SK-N-SH (cell line): ENCODE measurements at regions not wholly inside any gene's neighbourhood (a gene's known extent, or its start where the extent isn't known, plus 50 kb on each side); places are given as distances from the start of the nearest gene placed in this dataset.
"Not testable (repeated sequence)": the region's sequence is repeated elsewhere in the genome, so short reads cannot be mapped to it uniquely, and the experiment has no call there.

Experiments used
- CTCF ChIA-PET: fragments of 300-600, 350-600 bp; formaldehyde crosslinking; extraction: SDS; loops from one replicate; lab custom pipeline; 2021; lab: Yijun Ruan, JAX
- POLR2A ChIA-PET: fragments of 350-600 bp; sonication (Branson Sonifier 250); formaldehyde crosslinking; extraction: SDS; loops from one replicate; lab custom pipeline; 2020; ENCODE audit warnings: antibody characterized with exemption, inconsistent platforms; lab: Yijun Ruan, JAX
- DNase-seq: peaks from one replicate; pipeline ENCODE4 v3.0.0; 2012
- H2AFZ ChIP-seq: fragments of 200-600 bp; sonication (generic); 2 replicates; pipeline ENCODE4 v1.8.1; 2016; ENCODE audit warnings: antibody characterized with exemption, mild to moderate bottlenecking, low read depth
- H3F3A ChIP-seq: fragments of 200-600 bp; sonication (generic); replicated peaks from 2 replicates; pipeline ENCODE3; 2016; ENCODE audit warnings: antibody characterized with exemption, mild to moderate bottlenecking; ENCODE audit not compliant: insufficient read depth
- H3K27ac ChIP-seq, 2 experiments: fragments of 200-500 bp in 1 of 2; fragments of 200-600 bp in 1 of 2; sonication (Bioruptor generic) in 1 of 2; sonication (generic), shearing (Covaris generic) in 1 of 2; 2 replicates each; pipeline versions ENCODE4 v1.5.1 to v1.6.1; 2014 to 2016; ENCODE audit warnings: low read depth in 2 of 2, inconsistent platforms in 1 of 2, low read length in 1 of 2, mild to moderate bottlenecking in 1 of 2, mixed read lengths in 1 of 2
- H3K27me3 ChIP-seq: fragments of 200-600 bp; sonication (generic), shearing (Covaris generic); 2 replicates; pipeline ENCODE4 v1.6.1; 2016; ENCODE audit warnings: mixed run types; ENCODE audit not compliant: insufficient read depth
- H3K36me3 ChIP-seq, 2 experiments: fragments of 200-500 bp in 1 of 2; fragments of 200-600 bp in 1 of 2; sonication (Bioruptor generic) in 1 of 2; sonication (generic) in 1 of 2; replicated peaks in 1 of 2; 2 replicates each; pipeline versions ENCODE3 to v1.5.1; 2014 to 2016; ENCODE audit warnings: low read length in 1 of 2, mild to moderate bottlenecking in 1 of 2; ENCODE audit not compliant: insufficient read depth in 2 of 2, control insufficient read depth in 1 of 2
- H3K4me1 ChIP-seq, 2 experiments: fragments of 200-500 bp in 1 of 2; fragments of 200-600 bp in 1 of 2; sonication (Bioruptor generic) in 1 of 2; sonication (generic), shearing (Covaris generic) in 1 of 2; 2 replicates each; pipeline versions ENCODE4 v1.5.1 to v1.6.1; 2014 to 2016; ENCODE audit warnings: low read depth in 1 of 2, low read length in 1 of 2, mixed run types in 1 of 2; ENCODE audit not compliant: insufficient read depth in 2 of 2, control insufficient read depth in 1 of 2
- H3K4me2 ChIP-seq: fragments of 200-600 bp; sonication (generic), shearing (Covaris generic); 2 replicates; pipeline ENCODE4 v1.6.1; 2017; ENCODE audit warnings: mixed run types
- H3K4me3 ChIP-seq, 2 experiments: fragments of 200-500 bp in 1 of 2; fragments of 200-600 bp in 1 of 2; sonication (Bioruptor generic) in 1 of 2; sonication (generic), shearing (Covaris generic) in 1 of 2; 2 replicates each; pipeline versions ENCODE4 v1.5.1 to v1.8.1; 2014 to 2016; ENCODE audit warnings: low read depth in 2 of 2, inconsistent platforms in 1 of 2, low read length in 1 of 2, mild to moderate bottlenecking in 1 of 2, mixed read lengths in 1 of 2, moderate library complexity in 1 of 2
- H3K79me2 ChIP-seq: fragments of 200-600 bp; sonication (generic); 2 replicates; pipeline ENCODE4 v1.8.1; 2017; ENCODE audit warnings: mild to moderate bottlenecking; ENCODE audit not compliant: insufficient read depth
- H3K9ac ChIP-seq: fragments of 200-600 bp; sonication (generic); 2 replicates; pipeline ENCODE4 v1.6.1; 2017; ENCODE audit warnings: mixed run types
- H3K9me2 ChIP-seq: fragments of 200-600 bp; sonication (generic); 2 replicates; pipeline ENCODE4 v1.6.1; 2017; ENCODE audit warnings: mixed run types
- H3K9me3 ChIP-seq: fragments of 200-600 bp; sonication (generic); 2 replicates; pipeline ENCODE4 v1.6.1; 2017; ENCODE audit warnings: mixed run types, mild to moderate bottlenecking, moderate library complexity
- H4K20me1 ChIP-seq: fragments of 200-600 bp; sonication (generic); 2 replicates; pipeline ENCODE4 v1.6.1; 2017; ENCODE audit warnings: mild to moderate bottlenecking, mixed run types; ENCODE audit not compliant: insufficient read depth
- ELF1 ChIP-seq: IDR thresholded peaks from 2 replicates; pipeline ENCODE4 v1.4.0; 2012
- FOXM1 ChIP-seq: IDR thresholded peaks from 2 replicates; pipeline ENCODE4 v1.4.0; 2012; ENCODE audit warnings: low read depth, mild to moderate bottlenecking
- GABPA ChIP-seq: IDR thresholded peaks from 2 replicates; pipeline ENCODE4 v1.4.0; 2012; ENCODE audit warnings: low read depth, mild to moderate bottlenecking
- GATA2 ChIP-seq: sonication (generic); formaldehyde crosslinking; IDR thresholded peaks from 2 replicates; pipeline ENCODE4 v1.5.0; 2020; ENCODE audit warnings: mild to moderate bottlenecking, missing genetic modification reagents
- JUND ChIP-seq: IDR thresholded peaks from 2 replicates; pipeline ENCODE4 v1.4.0; 2012
- MEF2A ChIP-seq: IDR thresholded peaks from 2 replicates; pipeline ENCODE4 v1.4.0; 2012; ENCODE audit warnings: low read depth, borderline replicate concordance
- MXI1 ChIP-seq: IDR thresholded peaks from 2 replicates; pipeline ENCODE4 v1.6.1; 2012; ENCODE audit warnings: mild to moderate bottlenecking, low read depth, low read length, improper control_type of control experiment
- RAD21 ChIP-seq: IDR thresholded peaks from 2 replicates; pipeline ENCODE4 v1.6.1; 2012; ENCODE audit warnings: mild to moderate bottlenecking, low read length
- RFX5 ChIP-seq: IDR thresholded peaks from 2 replicates; pipeline ENCODE4 v1.6.1; 2012; ENCODE audit warnings: mild to moderate bottlenecking, improper control_type of control experiment, low read length
- TEAD4 ChIP-seq: IDR thresholded peaks from 2 replicates; pipeline ENCODE4 v1.4.0; 2012; ENCODE audit warnings: mild to moderate bottlenecking, borderline replicate concordance; ENCODE audit not compliant: insufficient read depth
- whole genome bisulfite sequencing: methylation state at CpG from one replicate; pipeline ENCODE4 v1.1.6; 2017; ENCODE audit warnings: low lambda C conversion rate; 5-methylcytosine and 5-hydroxymethylcytosine counted together
- TF ChIP-seq, protein P1 (sequence below): IDR thresholded peaks from 2 replicates; pipeline ENCODE4 v1.6.1; 2012; ENCODE audit warnings: mild to moderate bottlenecking, low read depth, low read length, moderate library complexity
- TF ChIP-seq, protein P2 (sequence below): IDR thresholded peaks from 2 replicates; pipeline ENCODE4 v1.4.0; 2012; ENCODE audit warnings: low read depth, borderline replicate concordance

DNA sequence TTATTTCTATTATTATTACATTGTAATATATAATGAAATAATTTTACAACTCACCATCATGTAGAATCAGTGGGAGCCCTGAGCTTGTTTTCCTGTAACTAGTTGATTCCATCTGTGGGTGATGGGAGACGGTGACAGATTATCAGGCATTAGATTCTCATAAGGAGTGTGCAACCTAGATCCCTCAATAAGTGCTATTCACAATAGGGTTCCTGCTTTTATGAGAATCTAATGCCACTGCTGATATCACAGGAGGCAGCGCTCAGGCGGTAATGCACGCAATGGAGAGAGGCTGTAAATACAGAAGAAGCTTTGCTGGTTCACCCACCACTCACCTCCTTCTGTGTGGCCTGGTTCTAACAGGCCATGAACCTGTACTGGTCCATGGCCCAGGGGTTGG lies 178.6 kb downstream of the ACTRT1 start:
- ChIA-PET CTCF (interaction anchor here (1.0 kb wide), 1 partner anchor 32 kb away, joined by 3 read pairs; no protein-coding TSS in a partner anchor), POLR2A (no interaction called here)
- no peak overlapping the region for H3K27ac ChIP-seq
- H2AFZ ChIP-seq: no peak overlapping the region
- 60% methylated on average over 4 of the region's 4 CpGs for WGBS
- H3K9me2 ChIP-seq: no peaks in the 10 kb centered on the region
- DNase-seq: no peak
- no peaks in the 10 kb centered on the region for H4K20me1 ChIP-seq
- no peaks in the 10 kb centered on the region for H3K4me1 ChIP-seq
- H3K36me3 ChIP-seq: no peaks in the 10 kb centered on the region
- H3K9me3 ChIP-seq: no peaks in the 10 kb centered on the region
- H3K79me2 ChIP-seq: no peaks in the 10 kb centered on the region
- no peak overlapping the region for H3K4me3 ChIP-seq
- no peak overlapping the region for H3K4me2 ChIP-seq
- H3K27me3 ChIP-seq: no peaks in the 10 kb centered on the region
- no peak for TF ChIP-seq ELF1
- no peak for TF ChIP-seq GABPA
- TF ChIP-seq, protein P1, sequence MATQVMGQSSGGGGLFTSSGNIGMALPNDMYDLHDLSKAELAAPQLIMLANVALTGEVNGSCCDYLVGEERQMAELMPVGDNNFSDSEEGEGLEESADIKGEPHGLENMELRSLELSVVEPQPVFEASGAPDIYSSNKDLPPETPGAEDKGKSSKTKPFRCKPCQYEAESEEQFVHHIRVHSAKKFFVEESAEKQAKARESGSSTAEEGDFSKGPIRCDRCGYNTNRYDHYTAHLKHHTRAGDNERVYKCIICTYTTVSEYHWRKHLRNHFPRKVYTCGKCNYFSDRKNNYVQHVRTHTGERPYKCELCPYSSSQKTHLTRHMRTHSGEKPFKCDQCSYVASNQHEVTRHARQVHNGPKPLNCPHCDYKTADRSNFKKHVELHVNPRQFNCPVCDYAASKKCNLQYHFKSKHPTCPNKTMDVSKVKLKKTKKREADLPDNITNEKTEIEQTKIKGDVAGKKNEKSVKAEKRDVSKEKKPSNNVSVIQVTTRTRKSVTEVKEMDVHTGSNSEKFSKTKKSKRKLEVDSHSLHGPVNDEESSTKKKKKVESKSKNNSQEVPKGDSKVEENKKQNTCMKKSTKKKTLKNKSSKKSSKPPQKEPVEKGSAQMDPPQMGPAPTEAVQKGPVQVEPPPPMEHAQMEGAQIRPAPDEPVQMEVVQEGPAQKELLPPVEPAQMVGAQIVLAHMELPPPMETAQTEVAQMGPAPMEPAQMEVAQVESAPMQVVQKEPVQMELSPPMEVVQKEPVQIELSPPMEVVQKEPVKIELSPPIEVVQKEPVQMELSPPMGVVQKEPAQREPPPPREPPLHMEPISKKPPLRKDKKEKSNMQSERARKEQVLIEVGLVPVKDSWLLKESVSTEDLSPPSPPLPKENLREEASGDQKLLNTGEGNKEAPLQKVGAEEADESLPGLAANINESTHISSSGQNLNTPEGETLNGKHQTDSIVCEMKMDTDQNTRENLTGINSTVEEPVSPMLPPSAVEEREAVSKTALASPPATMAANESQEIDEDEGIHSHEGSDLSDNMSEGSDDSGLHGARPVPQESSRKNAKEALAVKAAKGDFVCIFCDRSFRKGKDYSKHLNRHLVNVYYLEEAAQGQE: no peak
- no peak for TF ChIP-seq FOXM1
- TF ChIP-seq, protein P2, sequence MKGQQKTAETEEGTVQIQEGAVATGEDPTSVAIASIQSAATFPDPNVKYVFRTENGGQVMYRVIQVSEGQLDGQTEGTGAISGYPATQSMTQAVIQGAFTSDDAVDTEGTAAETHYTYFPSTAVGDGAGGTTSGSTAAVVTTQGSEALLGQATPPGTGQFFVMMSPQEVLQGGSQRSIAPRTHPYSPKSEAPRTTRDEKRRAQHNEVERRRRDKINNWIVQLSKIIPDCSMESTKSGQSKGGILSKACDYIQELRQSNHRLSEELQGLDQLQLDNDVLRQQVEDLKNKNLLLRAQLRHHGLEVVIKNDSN: no peak
- no peak for TF ChIP-seq TEAD4
- TF ChIP-seq JUND: no peak
- no peak for TF ChIP-seq MXI1
- no peak for TF ChIP-seq MEF2A
- no peak for TF ChIP-seq RFX5
- no peak for TF ChIP-seq GATA2
- TF ChIP-seq RAD21: no peak
- no peaks in the 10 kb centered on the region for H3F3A ChIP-seq
- no peak overlapping the region for H3K9ac ChIP-seq

DNA sequence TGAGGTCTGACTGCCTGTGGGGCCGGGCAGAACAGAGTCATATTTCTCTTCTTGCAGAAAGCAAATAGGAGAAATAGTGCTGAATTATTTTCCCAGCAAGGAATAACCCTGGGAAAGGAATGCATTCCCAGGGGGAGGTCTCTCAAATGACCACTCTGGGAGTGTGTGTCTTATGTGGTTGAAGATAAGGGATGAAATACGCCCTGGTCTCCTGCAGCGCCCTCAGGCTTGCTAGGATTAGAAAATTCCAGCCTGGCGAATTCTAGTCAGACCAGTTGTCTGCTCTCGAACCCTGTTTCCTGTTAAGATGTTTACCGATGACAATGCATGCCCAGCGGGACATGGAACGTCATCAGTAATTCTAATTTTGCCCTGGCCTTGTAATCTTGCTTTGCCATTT lies 185.3 kb downstream of the ACTRT1 start:
- CTCF ChIA-PET, H3K9ac ChIP-seq, H3K4me2 ChIP-seq, H3K27me3 ChIP-seq, H3K9me3 ChIP-seq, H3K79me2 ChIP-seq, POLR2A ChIA-PET, H2AFZ ChIP-seq, H3K4me1 ChIP-seq, DNase-seq, H3K27ac ChIP-seq, H3K36me3 ChIP-seq, H3K9me2 ChIP-seq, H3F3A ChIP-seq, H4K20me1 ChIP-seq, H3K4me3 ChIP-seq: not testable (repeated sequence)
- WGBS: 5% methylated on average over 8 of the region's 8 CpGs
